Activated T-cell treated with anti-CD3 and anti-CD28 coated beads for 24 hours (primary cell): ENCODE measurements at regions not wholly inside any gene's neighbourhood (a gene's known extent, or its start where the extent isn't known, plus 50 kb on each side); places are given as distances from the start of the nearest gene placed in this dataset.

Experiments
- DNase-seq: peaks from one replicate; pipeline ENCODE4 v3.0.0-alpha.2; 2020; ENCODE audit warnings: low read depth

DNA sequence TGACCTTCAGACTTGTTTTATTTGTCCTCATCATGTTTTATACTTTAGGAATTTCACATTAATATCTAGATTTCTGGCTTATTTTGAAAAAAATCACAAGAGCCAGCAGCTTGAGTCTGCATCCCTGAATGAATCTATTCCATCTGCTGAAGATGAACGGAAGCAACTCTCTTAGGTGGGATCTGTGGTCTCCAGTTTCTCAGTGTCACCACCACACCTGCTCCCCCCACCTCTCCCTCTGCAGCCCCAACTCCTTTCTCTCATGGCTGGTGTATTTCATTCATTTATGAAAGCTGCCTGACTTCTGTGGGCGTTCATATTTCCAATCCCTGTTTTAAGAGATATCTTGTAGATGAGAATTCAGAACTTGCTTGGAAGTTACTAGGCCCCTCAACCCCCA is 102.1 kb upstream of the AGBL1 start:
- DNase-seq = no peak

GRCh38 chr15:85979929-85980328 is 99.7 kb upstream of the AGBL1 start:
- DNase-seq = no peak

DNA sequence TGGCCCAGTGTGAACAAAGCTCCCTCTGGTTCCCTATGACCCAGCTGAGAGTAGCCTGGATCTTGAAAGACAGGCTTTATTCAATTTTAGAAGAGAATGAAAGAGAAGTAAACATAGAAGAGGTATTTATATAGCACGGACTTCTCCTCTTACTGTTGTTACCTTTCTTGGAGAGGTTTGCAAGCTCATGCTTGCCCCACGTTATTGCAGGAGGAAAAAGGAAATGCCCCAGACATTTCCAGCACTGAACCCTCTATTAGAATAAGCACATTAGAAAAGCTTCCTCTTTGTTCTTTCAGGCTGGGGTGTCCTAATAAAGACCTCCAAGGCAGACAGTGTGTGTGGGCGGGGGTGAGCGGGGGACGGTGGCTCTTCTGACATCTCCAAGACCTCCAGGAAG is 98.7 kb upstream of the AGBL1 start:
- DNase-seq = no peak

DNA sequence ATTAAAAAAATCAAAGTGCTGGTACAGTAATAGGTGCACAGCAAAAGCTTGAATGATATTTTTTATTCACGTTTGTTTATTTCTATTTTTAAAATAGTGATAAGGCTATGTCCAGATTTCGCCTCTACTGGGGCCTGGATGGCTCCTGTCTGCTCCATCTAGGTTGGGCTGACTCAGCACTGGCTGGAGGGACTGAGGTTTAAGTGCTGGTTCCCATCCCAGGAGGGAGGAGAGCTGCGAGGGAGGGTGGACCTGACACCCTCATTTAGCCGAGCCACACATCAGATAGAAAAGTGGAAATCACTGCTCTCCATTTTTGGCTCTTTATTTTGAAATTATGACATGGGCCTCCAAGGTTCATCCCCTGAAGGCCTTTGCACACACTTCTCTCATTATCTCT is 95.4 kb upstream of the AGBL1 start:
- DNase-seq = no peak

DNA sequence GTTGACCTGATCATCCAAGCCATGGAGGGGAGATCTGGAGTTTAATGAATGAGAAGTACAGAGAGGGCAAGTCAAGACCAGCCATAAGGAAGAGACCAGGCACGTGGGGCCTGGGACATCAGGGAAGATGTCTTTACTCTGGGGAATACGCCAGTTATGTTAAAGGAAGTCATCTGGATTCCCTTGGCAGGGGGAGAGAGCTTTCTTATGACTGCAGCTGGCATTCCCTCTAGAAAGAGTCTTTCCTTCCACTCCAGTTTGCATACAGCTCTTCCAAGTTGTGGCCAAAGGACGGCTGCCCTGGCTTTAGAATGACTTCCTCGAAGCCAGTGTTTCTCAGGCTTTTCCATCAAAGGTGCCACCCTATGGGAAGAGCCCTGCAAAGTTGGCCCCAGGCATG is 93.6 kb upstream of the AGBL1 start:
- DNase-seq = no peak

- DNase-seq = no peak
Measured at GRCh38 chr15:85986741-85987140, 92.9 kb upstream of the AGBL1 start.

DNA sequence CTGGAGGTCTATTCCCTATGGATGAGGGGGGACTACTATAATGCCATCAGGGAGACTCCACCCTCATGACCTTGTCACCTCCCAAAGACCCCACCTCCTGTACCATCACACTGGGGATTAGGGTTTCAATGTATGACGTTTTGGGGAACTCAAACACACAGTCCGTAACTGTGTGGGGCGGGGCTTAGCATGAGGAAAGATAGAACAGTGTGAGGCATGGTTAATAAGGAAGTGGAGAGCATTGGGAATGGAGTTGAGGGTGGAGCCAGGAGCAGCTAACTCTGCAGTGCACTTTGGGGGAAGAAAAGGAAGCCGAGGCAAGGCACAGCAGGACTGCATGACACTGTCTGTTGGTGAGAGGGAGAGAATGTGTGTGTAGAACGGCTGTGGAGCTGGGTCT is 90.9 kb upstream of the AGBL1 start:
- DNase-seq = no peak

- DNase-seq = no peak
Measured at GRCh38 chr15:85992224-85992623, 87.4 kb upstream of the AGBL1 start.

DNA sequence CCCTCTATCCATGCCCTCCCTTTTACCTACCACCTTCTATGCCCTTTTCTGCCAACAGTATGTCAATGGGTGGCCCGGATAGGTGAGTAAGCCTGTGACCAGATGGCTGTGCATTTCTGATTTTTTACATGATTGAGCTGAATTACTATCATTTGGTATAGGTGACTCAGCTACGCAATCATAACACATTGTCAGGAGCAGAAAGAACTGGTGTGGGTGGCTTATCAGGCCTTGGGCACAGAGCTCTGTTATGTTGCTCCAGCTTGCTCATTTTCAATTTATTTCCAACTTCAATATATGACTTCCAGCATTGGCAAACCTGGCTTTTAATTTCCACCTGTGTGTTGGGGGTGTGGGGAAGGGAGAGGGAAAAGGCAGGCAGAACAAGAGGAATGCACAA is 86.6 kb upstream of the AGBL1 start:
- no peak for DNase-seq

GRCh38 chr15:85997618-85998017 is 82.1 kb upstream of the AGBL1 start:
- no peak for DNase-seq

DNA sequence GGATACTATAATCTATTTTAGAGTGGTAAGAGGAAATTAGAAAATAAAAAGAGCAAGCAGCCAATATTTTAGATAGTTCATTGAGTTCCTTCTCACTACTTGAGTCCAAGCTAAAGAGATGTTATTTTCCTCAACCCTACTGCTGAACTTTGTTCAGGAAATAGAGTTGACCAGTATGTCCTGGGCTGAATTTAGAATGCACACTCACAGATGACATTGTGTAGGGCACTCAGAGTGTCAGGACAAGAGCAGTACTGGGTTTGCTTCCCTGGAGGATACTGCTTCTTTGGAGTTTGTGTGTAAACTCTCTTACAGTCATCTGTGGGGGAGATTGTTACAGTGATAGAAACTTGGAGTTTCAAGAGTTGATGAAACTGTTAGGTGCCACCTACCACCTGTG is 80.0 kb upstream of the AGBL1 start:
- no peak for DNase-seq

- no peak for DNase-seq
Measured at GRCh38 chr15:86001200-86001599, 78.5 kb upstream of the AGBL1 start.

GRCh38 chr15:86002444-86002843 is 77.2 kb upstream of the AGBL1 start:
- no peak for DNase-seq

- no peak for DNase-seq
Measured at GRCh38 chr15:86004061-86004460, 75.6 kb upstream of the AGBL1 start.

- no peak for DNase-seq
Measured at GRCh38 chr15:86006546-86006945, 73.1 kb upstream of the AGBL1 start.

- no peak for DNase-seq
Measured at GRCh38 chr15:86009727-86010126, 69.9 kb upstream of the AGBL1 start.

DNA sequence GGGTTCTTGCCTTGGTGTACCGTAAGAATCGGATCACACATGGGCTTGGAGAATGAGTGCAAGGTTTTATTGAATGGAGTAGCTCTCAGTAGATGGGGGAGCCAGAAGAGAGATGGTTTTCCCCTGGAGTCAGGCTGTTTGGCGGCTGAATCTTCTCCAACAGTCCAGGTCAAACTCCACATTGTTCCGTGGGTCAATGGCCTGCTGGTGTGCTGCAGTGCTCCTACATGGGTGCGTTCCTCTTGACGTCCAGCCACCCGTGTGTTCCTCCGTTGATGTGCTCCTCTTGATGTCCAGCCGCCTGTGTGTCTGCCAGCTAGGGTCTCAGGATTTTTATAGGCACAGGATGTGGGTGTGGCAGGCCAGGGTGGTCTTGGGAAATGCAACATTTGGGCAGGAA is 69.3 kb upstream of the AGBL1 start:
- no peak for DNase-seq

DNA sequence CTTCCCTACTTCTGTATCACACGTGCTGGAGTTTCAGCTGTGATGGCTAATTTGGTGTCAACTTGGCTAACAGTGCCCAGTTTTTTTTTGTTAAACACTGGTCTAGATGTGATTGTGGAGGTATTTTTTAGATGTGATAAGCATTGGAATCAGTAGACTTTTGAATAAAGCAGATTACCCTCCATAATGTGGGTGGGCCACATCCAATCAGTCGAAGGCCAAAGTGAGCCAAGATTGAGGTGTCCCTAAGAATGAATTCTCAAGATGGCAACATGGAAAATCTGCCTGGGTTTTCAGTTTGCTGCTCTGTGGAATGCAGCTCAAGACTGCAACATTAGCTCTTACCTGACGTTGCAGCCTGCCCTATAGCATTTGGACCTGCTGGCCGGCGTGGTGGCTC is 68.8 kb upstream of the AGBL1 start:
- no peak for DNase-seq

GRCh38 chr15:86014016-86014415 is 65.7 kb upstream of the AGBL1 start:
- DNase-seq = no peak

DNA sequence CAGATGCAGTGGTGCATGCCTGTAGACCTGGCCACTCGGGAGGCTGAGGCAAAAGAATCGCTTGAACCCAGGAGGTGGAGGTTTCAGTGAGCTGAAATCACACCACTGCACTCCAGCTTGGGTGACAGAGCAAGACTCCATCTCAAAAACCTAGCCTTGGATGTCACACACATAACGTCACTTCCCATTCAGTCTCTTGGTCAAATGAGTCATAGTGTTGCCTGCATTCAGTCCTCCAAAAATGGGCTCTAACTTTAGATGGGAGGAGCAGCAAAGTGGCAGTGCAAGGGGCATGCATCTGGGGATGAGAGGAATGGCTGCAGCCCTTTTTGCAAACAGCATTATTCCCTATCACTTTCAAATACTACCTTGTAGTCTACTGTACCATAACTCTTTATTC is 62.9 kb upstream of the AGBL1 start:
- no peak for DNase-seq

DNA sequence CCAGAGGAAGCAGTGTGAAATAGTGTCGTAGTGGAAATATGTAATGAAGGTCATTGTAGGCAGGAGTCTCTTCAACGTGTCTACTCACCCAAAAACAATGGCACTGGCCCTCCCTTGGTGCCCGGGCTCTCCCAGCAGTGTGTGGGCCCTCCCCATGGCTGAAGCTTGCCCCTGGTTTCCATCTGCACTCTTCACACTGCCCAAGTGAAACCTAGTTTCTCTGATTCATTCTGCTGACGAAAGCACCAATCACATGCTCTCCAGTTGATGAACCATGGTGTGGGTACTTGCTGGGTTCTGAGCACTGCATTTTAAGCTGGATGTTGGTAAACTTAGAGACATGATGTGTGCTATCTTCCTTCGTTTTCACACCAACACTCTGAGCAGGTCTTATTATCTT is 61.0 kb upstream of the AGBL1 start:
- DNase-seq = no peak

- no peak for DNase-seq
Measured at GRCh38 chr15:86021281-86022264, 58.1 kb upstream of the AGBL1 start.

DNA sequence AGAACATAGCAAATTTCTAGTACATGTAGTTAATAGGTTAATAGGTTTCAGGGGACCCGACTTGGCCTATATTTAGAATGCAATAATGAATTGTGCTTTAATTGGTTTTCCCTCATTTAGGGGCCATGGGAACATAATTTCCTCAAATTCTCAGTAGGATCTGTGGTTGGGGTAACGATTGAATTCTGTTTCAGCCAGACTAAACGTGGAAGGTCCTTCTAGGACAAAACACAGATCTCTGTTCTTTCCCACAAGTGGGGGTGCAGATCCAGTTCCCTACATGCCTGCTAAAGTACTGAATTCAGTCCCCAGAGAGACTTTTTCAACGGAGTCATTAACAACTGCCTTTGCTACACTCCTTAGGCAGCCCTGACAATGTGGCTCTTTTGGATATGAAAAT is 50.7 kb upstream of the AGBL1 start:
- no peak for DNase-seq
